NCI-H774 (cell line): ENCODE measurements at regions not wholly inside any gene's neighbourhood (a gene's known extent, or its start where the extent isn't known, plus 50 kb on each side); places are given as distances from the start of the nearest gene placed in this dataset.
"Not testable (repeated sequence)": the region's sequence is repeated elsewhere in the genome, so short reads cannot be mapped to it uniquely, and the experiment has no call there.

ENCODE experiments used
- DNase-seq: peaks from one replicate; lab custom pipeline; 2025; lab: John Stamatoyannopoulos, UW

DNA sequence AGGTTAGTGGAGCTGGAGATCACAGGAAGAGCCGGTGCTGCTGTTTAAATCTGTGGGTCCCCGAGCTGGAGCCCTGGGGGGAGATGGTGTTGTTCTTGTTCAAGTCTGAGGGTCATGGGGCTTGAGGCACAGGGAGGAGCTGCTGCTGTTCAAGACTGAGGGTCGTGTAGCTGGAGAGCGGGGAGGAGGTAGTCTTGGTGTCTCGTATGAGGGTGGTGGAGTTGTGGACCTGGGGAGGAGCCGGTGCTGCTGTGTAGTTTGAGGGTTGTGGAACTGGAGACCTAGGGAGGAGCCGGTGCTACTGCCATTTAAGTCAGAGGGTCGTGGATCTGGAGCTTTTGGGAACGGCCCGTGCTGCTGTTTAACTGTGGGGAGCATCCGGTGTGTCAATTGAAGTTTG, 112.2 kb upstream of the SULF2 start:
- DNase-seq: no peak

DNA sequence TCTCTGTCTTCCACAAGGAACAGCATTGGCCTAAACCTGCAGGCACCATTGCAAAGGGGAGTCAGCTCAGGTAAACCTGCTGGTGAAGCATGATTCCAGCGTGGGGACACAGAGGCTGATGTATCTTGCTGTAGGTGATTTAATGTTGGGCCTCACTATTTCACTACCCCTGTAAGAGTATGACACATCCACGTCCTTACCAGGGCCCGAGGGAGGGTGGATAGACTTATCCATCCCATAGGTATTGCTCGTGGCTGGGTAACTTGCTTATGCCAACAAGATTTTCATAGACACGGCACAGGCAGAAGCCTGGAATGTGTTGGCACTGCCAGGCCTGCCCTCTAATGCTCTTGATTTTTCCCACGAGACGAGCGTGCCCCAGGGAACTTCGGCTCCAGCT, 107.4 kb upstream of the SULF2 start:
- not testable (repeated sequence) for DNase-seq

DNA sequence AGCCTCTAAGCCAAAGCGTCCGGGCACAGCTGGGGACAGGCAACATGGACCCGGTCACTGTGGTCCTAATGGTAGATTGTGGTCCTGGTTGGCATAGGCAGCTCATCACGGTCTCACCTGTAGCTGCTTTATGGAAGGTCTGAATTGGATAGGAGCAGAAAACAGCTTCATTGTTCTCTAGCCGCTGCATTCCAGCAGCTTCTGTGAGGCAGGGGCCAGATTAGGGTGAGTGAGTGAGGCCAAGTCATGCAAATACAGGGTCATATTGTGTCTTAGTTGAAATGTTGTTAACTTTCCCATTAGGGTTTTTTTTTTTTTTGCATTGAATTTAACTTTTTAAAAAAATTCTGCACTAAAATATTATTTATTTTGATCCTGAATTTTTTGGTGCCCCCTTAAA, 105.4 kb upstream of the SULF2 start:
- not testable (repeated sequence) for DNase-seq

DNA sequence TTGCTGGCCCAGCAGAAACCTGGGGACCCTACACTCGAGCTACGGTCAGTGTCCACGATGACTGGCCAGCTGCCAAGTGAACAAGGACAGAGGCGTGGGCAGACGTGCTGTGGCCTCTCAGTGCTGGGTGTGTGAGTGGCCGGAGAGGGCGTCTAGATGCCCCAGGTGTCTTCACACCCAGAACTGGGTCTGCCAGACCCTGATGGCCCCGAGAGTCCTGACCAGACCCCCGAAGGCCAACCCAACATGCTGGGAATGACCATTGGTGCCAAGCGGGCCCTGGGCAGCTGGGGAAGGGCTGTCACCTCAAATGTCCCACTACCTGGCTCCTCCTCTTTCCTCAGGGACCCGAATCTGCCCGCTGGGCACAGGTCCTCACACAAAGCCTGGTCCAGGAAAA, 104.5 kb upstream of the SULF2 start:
- not testable (repeated sequence) for DNase-seq

DNA sequence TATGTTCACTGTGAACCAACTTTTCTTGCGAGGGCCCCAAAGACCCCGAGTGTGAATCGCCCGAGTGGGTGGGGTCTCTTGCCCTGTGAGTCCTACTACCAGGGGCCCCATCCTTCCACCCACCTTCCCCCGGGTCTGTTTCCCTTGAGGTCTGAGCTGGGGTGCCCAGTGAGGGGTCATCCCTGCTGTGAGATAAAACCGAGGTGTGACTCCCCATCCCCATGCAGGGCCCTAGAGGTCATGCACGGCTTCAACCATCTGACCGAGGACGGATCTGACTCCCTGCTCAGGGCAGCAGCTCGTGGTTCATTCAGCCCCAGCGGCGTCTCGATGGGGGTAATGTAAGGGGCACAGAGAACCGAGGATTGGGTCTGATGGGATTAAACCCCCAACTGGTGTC, 103.1 kb upstream of the SULF2 start:
- no peak for DNase-seq

DNA sequence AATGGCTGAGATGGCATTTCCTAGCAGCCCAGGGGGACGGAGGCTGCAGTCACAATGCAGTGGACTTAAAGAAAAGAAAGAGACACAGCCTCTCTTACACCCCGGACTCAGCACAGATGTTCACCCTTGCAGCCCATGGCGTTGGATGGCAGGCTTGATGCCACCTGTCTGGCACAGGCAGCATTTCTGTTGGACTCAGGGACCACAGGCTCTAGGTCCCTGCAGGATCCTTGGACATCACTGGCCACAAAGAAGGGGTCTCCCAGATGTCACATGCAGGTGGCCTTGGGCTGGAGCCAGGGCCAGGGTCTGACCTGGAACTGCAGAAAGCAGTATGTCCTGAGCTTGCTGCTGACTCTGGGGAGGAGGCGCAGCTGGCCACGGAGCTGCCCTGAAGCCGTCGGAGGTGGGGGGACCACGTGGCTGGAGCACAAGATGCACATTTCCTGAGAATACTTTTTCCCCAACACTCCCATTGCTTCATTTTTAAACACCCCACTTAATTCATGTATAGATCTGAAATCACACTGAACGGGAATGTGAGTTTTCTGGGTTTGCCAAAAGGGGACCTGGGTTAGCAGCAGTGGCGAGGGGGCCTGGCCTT, 102.3 kb upstream of the SULF2 start:
- no peak for DNase-seq

DNA sequence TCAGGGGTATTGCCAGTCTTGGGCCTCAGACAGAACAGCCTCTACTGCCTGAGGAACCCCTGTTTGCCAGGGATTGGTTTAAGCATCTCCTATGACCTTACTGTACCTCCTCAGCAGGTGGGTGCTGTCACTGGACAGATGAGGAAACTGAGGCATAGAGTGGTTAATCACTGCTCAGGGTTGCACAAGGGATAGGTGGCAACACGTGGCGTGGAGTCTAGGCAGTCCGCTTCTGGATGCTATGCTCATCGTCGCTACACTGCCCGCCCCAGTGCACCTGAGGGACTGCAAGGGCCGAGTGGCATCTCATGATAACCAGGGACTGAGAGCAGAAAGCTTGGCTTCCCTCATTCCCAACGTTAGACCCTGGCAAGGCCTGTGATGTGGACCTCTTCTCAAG, 101.8 kb upstream of the SULF2 start:
- no peak for DNase-seq

DNA sequence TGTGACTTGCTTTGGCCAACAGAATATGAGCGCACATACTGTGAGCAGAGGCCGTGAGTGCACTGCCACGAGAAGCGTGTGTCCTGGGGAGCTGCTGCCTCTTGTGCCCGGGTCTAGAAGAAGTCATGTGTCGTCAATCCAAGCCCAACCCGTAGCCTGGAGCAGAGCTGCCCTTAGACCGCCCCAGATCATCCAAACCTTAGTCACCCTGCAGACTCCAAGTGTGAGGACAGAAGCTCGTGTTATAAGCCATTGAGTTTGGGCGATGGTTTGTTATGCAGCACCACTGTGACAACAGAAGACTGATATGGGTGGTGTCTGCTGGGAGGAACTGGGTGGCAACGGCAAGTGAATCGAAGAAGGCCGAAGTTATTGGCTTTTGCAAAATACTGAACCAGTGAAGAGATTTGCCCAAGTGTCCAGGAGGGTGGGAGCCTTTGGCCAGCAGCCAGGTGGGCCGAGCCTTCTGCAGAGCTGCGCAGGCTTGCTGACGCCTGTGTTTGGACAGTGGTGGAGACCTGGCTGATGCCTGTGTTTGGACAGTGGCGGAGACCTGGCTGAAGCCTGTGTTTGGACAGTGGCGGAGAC, 101.3 kb upstream of the SULF2 start:
- DNase-seq: no peak

DNA sequence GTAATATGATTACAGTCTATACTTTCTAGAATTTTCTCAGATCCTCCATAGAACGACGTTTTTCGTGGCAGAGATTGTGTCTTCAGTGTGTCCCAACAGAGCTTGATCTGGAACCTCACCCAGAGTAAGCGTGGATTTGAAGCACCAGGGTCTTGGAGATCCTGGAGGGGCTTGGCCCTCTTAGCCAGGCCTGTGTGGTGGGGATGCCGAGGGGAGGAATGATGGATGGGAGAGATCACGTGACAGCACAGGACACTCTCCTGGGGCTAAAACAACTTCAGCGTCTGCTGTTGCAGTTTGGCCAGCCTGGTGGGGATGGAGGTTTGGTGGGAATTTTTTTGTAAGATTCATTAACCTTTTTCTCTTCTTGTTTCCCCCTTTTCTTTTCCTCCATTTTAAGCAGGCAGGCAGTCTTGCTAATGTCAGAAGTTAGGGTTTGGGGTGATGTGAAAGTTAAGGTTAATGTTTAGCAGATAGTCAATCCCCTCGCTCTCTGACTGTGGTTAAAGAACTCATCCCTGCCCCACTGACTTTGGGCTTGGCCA, 100.7 kb upstream of the SULF2 start:
- DNase-seq: no peak

DNA sequence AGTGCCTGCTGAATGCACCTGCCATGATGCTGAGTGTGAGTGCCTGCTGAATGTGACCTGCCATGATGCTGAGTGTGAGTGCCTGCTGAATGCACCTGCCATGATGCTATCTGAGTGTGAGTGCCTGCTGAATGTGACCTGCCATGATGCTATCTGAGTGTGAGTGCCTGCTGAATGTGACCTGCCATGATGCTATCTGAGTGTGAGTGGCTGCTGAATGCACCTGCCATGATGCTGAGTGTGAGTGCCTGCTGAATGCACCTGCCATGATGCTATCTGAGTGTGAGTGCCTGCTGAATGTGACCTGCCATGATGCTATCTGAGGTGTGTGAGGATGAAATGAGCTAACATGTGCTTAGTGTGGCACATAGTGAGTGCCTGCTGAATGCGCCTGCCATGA, 98.7 kb upstream of the SULF2 start:
- not testable (repeated sequence) for DNase-seq

DNA sequence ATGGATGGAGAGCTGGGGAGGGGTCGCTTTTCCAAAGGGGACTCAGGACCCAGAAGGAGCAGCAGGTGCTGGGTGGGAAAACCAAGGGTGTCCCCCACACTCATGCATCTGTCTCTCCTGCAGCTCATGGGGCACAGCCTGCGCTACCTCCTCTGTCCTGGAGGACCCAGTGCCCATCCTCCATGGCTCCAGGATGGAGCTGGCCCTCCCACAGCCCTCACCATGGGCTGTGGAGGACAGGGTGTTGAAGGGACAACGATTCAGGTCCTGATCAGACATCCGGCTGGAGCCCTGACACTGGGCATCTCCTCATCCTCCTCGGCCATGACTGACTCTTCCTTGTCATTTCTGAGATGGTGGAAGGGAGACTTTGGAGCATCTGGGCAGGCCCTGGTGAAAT, 97.9 kb upstream of the SULF2 start:
- no peak for DNase-seq

DNA sequence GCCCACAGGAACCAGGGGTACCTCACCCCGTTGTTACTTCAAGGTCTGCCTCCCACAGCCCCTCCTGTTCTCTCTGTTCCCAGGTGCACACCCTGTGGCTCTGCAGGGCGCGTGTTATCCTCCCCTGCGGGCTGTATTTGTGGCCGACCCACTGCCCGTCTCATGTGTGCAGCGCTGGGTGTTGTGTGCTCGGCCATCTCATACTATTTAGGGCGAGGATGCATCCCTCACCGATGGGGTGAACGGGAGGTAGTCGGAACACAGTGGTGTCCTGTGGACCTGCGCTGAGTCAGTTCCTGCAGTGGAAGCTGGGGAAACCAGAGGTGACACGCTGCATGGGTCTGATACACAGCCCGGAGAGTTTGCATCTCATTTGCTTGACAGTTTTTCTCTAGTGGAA, 94.5 kb upstream of the SULF2 start:
- no peak for DNase-seq

DNA sequence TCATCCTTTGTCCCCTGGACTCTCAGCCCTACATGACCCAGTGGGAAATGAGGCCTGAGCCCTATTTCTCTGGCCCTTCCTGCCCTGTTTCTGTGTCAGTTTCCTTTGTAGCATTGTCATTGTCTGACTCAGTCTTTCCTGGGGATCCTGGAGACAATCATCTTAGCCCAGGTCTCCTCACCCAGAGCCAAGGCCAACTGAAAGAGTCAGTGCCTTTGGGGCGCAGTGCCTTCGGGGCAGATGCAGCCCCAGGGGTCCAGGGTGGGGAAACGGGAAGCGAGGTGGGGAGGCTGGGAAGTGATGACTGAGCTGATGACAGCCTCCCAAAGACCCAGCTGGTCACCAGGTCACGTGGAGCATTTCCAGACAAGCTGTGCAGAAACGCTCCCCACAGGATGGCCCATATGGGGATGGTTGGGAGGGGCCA, 93.3 kb upstream of the SULF2 start:
- DNase-seq: no peak

DNA sequence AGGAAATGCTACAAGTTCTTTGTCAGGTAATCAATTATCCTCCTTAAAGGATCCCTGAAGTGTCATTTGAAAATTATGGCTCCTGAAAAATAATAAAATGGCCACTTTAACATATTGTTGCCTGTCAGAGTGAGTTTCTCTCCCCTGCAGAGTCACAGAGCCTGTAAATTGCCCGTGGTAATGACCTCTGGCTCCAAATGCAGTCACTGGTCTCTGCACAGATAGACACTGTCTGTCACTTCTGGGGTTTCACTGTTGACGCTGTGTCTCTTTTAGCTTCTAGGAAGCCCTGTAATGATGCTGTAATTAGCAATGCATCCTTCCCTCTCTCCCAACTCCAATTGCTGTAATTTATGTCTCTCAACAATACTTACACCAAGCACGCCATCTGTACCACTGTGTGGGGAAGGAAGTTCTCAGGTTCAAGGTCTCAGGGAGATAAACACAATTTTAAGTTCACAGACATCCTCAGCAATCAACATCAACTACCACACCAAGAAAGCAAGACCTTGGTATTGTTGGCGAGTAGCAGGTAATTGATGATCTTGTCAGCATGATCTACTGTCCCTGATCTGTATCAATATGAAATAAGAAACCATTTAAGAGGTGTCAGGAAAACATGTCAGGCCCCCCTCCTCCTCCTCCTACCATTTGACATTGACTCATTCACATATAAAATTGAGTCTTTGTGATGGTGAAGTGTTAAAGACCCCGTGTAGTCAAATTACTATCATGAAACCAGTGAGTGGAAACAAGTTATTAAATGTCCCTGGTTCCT, 91.2 kb upstream of the SULF2 start:
- no peak for DNase-seq

DNA sequence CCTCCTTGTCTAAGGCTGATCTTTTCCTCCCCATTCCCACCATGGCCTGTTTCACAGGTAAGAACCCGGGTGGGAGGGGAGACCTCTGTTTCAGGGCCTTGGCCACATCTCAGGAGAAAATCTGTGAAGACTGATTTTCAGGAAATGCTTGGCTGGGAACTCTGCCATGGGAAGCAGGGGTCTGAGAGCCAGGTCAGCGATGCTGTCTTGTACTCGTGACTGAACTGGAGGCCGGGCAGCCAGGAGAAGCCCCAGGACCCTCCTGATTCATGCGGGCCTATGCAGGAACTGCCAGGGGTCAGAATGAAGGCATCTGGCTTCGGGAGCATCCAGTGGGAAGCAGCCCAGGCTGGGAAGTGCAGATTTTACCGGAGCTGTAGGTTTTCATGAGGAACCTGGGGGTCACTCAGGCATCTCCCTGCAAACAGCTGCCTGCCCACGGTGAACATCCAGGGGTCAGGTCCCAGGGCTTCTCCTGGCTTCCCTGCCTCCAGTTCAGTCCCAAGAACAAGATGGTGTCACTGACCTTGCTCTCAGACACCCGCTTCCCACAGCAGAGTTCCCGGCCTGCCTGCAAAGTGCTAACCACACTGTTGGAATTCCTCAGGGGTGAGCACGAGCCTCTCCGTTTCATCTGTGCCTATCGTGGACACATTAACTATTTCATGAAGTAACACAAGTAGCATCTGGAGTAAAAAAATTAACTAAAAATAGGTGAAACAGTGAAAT, 90.2 kb upstream of the SULF2 start:
- DNase-seq: no peak

DNA sequence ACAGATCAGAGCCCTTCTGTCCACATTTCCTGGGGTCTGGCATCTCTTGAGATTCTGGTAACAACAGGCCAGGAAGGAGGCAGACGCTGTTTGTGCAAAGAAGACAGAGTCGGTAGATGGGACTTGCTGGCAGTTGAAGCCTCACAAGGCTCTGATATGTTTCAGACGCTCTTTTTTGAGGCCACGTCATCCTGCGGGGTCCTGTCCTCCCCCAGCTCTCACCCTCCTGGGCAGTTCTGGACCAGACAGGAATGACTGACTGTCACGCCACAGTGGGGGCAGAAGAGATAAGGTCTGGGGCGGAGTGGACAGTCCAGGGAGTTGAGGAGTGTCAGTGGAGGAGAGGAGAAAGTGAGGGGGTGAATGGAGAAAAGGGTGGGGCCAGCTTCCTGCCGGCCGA, 87.1 kb upstream of the SULF2 start:
- no peak for DNase-seq

DNA sequence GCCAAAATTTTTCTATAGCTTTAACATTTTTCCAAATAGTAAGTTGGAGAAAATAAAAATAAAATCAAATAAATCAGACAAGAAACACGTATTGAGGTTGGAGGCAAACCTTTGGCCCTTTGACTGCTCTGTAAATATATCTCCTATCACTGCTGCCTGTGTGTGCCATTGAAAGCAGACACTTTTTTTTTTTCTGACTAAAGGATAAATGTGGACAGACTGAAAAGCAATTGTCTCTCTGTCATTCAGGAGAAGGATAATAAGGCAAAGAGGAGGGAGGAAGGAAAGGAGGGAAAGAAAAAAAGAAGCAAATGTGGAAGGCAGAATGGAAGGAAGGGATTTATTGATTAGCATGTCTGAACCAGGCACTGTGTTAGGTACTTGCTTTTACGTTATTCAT, 85.2 kb upstream of the SULF2 start:
- DNase-seq: no peak

DNA sequence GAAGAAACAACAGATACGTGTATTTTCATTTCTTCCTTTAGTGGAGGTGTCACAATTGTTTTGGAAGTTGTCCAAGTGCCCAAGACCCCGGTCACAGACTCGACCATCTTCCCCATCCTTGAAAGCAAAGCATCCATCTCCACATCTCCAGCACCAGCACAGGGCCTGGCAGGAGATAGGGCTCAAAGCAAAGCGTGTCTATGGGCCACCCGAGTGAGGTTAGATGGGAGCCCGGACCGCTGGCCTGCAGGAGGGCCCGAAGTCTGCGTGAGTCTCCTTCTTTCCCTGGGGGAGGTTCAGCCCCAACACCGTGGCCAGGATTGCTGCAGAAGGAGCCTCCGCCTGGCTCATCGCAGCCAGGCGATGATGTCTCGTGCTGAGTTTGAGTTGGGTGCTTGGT, 83.5 kb upstream of the SULF2 start:
- DNase-seq: no peak

DNA sequence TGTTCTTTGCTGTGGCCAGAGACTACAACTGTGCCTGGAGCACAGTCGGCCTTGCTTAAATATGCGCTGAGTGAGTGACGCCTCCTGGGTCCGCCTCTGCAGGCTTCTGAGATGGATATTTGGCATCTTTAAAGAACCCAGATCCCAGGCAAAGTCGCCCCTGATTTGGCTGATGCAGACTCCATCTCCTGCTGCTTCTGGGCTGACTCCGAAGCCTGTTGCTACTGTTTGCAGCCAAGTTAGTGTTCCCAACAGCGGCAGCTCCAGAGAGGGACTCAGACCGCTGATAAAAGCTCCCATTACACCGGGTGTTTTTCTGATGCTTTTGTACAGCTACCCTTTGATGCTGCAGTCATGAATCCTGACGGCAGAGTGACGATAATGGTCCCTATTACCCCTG, 83.0 kb upstream of the SULF2 start:
- no peak for DNase-seq

DNA sequence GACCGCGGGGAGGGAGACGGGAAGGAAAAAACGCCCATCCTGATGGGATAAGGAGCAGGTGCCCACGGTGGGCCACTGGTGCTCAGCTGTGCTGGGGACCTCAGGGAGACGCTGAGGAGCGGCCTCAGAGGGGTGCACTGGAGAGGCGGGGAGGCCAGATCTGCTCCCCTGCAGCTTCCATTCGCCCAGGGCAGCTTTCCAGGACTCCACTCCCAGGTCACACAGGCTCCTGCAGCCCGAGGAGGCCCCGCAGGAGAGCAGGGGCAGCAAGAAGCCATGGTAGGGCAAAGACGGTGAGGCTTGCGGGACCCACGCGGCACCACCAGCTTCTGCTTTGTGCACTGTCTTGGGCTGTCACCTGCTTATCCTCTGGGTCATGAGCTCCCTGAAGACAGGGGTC, 82.5 kb upstream of the SULF2 start:
- DNase-seq: no peak

DNA sequence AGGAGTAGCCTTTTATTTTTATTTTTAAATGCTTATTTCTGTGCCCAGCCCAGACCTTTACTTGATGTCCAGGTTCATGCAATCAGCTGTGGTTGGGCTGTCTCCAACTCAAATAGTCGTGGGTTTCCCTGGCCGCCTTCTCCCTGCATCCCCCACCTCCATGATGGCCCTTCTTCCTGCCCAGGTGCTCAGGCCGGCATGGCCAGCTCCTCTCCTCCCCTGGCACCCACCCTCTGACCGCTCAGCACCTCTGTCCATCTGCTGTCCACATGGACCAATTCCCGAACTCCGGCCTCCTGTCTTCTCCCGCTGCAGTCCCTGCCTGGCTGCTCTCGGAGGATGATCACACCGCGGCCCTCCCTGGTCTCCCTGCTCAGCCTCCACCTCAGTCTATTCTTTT, 81.2 kb upstream of the SULF2 start:
- no peak for DNase-seq

DNA sequence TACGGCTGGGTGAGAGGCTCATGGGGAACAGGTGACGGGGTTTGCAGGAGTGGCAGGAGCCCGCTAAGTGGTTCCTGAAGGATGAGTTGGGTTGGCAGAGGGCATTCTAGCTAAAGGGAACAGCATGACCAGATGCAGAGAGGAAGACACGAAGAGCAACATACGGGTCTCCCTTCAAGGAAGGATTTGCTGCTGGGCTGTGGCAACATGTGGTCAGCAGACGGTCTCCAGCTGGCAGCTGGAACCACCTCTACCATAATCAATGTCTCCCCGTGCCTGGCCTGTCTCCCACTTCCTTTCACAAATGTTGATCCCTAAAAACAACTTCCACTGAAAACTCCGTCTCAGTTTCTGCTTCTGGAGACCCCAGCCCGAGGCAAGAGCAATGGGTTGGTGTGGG, 80.6 kb upstream of the SULF2 start:
- no peak for DNase-seq

DNA sequence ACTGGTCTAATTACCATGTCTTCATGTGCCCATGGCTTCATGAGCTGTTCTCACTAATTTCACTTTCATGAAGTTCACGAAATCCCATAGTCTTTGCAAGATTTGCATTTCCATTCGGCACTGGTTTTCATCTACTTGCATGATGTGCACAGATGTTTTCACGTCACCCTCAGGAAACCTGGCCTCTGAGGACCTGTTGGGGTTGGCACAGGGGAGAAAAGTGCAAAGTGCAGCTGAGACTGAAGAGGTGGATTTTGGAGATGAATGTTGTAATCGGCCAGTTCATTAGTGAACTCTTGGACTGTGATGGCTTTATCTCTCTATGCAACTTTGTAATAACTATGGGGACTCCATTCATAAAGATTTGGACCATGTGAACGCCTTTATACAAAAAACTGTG, 80.2 kb upstream of the SULF2 start:
- no peak for DNase-seq
